Colonic mucosa (tissue), 4 donors: ENCODE measurements at regions not wholly inside any gene's neighbourhood (a gene's known extent, or its start where the extent isn't known, plus 50 kb on each side); places are given as distances from the start of the nearest gene placed in this dataset.

Experiments used
- DNase-seq: peaks from one replicate; pipeline ENCODE4 v3.0.0-alpha.2; 2020
- H3K27ac ChIP-seq: fragments of 200-600 bp; one replicate; pipeline ENCODE4 v1.8.0; 2021
- H3K27me3 ChIP-seq: fragments of 200-600 bp; one replicate; pipeline ENCODE4 v1.8.0; 2021
- H3K36me3 ChIP-seq: fragments of 200-600 bp; one replicate; pipeline ENCODE4 v1.8.0; 2021
- H3K4me1 ChIP-seq: fragments of 200-600 bp; one replicate; pipeline ENCODE4 v1.8.0; 2021; ENCODE audit warnings: mild to moderate bottlenecking
- H3K4me3 ChIP-seq: fragments of 200-600 bp; one replicate; pipeline ENCODE4 v1.8.0; 2021
- H3K9ac ChIP-seq, 2 donors: one replicate each; pipeline ENCODE4 v1.7.0; 2013; ENCODE audit warnings: control low read depth in 2 of 2, low read depth in 2 of 2, low read length in 2 of 2
- H3K9me3 ChIP-seq: fragments of 200-600 bp; one replicate; pipeline ENCODE4 v1.8.0; 2021
- CTCF ChIP-seq: fragments of 200-600 bp; IDR thresholded peaks from one replicate; pipeline ENCODE4 v1.8.0; 2022; ENCODE audit warnings: antibody characterized with exemption, mild to moderate bottlenecking
- intact Hi-C: fragments of 100-400 bp; cut with DNase I; formaldehyde crosslinking; loops from one replicate; pipeline ENCODE4 v1.14.1; 2022
- donor health status: healthy.
- donor health status: DM: no; HTN: no; CAD: no.
- donor health status: DM: no; HTN: no; CAD: no.

- DNase-seq: no peak
- no peak for TF ChIP-seq CTCF
- Histone ChIP-seq H3K9me3 (no peaks in the 10 kb centered on the region), H3K4me3 (no peak overlapping the region), H3K27ac (no peak overlapping the region), H3K36me3 (no peaks in the 10 kb centered on the region), H3K27me3 (no peaks in the 10 kb centered on the region), H3K4me1 (no peaks in the 10 kb centered on the region), H3K9ac (no peak overlapping the region)
- intact Hi-C loops: no loop called here
Observed at GRCh38 chr17:16881239-16881924, 90.5 kb downstream of the TNFRSF13B start.

- intact Hi-C loops: no loop called here
- H3K4me3 ChIP-seq: no peak overlapping the region
- H3K27ac ChIP-seq: no peak overlapping the region
- no peak for TF ChIP-seq CTCF
- H3K9ac ChIP-seq: no peak overlapping the region
- no peaks in the 10 kb centered on the region for H3K4me1 ChIP-seq
- no peaks in the 10 kb centered on the region for H3K9me3 ChIP-seq
- H3K36me3 ChIP-seq: no peaks in the 10 kb centered on the region
- H3K27me3 ChIP-seq: no peaks in the 10 kb centered on the region
- no peak for DNase-seq
Observed at GRCh38 chr17:16880843-16881230, 91.1 kb downstream of the TNFRSF13B start.

- Histone ChIP-seq H3K27me3 (no peaks in the 10 kb centered on the region), H3K9ac (no peak overlapping the region), H3K9me3 (no peaks in the 10 kb centered on the region), H3K4me1 (no peaks in the 10 kb centered on the region), H3K36me3 (no peaks in the 10 kb centered on the region), H3K4me3 (no peak overlapping the region), H3K27ac (no peak overlapping the region)
- TF ChIP-seq CTCF: no peak
- intact Hi-C loops: no loop called here
- no peak for DNase-seq
Observed at GRCh38 chr17:16880121-16880842, 91.6 kb downstream of the TNFRSF13B start.

- intact Hi-C loops: no loop called here
- Histone ChIP-seq H3K9me3 (no peaks in the 10 kb centered on the region), H3K4me1 (no peaks in the 10 kb centered on the region), H3K36me3 (no peaks in the 10 kb centered on the region), H3K9ac (no peak overlapping the region), H3K27ac (no peak overlapping the region), H3K27me3 (no peaks in the 10 kb centered on the region), H3K4me3 (no peak overlapping the region)
- no peak for TF ChIP-seq CTCF
- no peak for DNase-seq
Observed at GRCh38 chr17:16879686-16880085, 92.2 kb downstream of the TNFRSF13B start.

GRCh38 chr17:16878606-16879005 lies 93.3 kb downstream of the TNFRSF13B start:
- intact Hi-C loops: no loop called here
- Histone ChIP-seq H3K36me3 (no peaks in the 10 kb centered on the region), H3K27ac (no peak overlapping the region), H3K9me3 (no peaks in the 10 kb centered on the region), H3K4me1 (no peaks in the 10 kb centered on the region), H3K4me3 (no peak overlapping the region), H3K9ac (no peak overlapping the region), H3K27me3 (no peaks in the 10 kb centered on the region)
- TF ChIP-seq CTCF: no peak
- DNase-seq: no peak
